Natural killer cell treated with Interleukin-12 subunit alpha and Interleukin-12 subunit beta and Interleukin-15 and Interleukin-18, amount 100 ng/mL, for 72 hours (primary cell): ENCODE measurements at regions not wholly inside any gene's neighbourhood (a gene's known extent, or its start where the extent isn't known, plus 50 kb on each side); places are given as distances from the start of the nearest gene placed in this dataset.

Source experiments
- ATAC-seq, 2 donors: fragments of 150-1000 bp; cut with Tn5 transposase in 1 of 2; sonication (Bioruptor Pico), chemical (Tn5 transposase) in 1 of 2; 2 replicates each; pipeline ENCODE4 v1.10.0; 2021
- DNase-seq: peaks from one replicate; pipeline ENCODE4 v3.0.0; 2022; ENCODE audit warnings: low spot score
- H3K27ac Mint-ChIP-seq, 2 donors: 1 replicate in 1 of 2; 2 replicates in 1 of 2; pipeline ENCODE4 v1.8.0; 2022; ENCODE audit warnings: mixed read lengths in 2 of 2, mild to moderate bottlenecking in 1 of 2, moderate library complexity in 1 of 2
- H3K27me3 Mint-ChIP-seq, 2 donors: 1 replicate in 1 of 2; 2 replicates in 1 of 2; pipeline ENCODE4 v1.8.0; 2022; ENCODE audit warnings: mixed read lengths in 2 of 2
- H3K36me3 Mint-ChIP-seq: one replicate; pipeline ENCODE4 v1.8.0; 2022; ENCODE audit warnings: mixed read lengths
- H3K4me1 Mint-ChIP-seq, 2 donors: 1 replicate in 1 of 2; 2 replicates in 1 of 2; pipeline ENCODE4 v1.8.0; 2022; ENCODE audit warnings: low read depth in 2 of 2, mixed read lengths in 2 of 2, mild to moderate bottlenecking in 1 of 2
- H3K4me3 Mint-ChIP-seq: one replicate; pipeline ENCODE4 v1.8.0; 2022; ENCODE audit warnings: mixed read lengths
- H3K9me3 Mint-ChIP-seq: 2 replicates; pipeline ENCODE4 v1.8.0; 2022; ENCODE audit warnings: mixed read lengths

GRCh38 chr22:10781571-10782403, 4746.2 kb upstream of the OR11H1 start:
- Mint-ChIP-seq H3K4me1 (no peaks in the 10 kb centered on the region), H3K9me3 (peaks cover 10% of the 10 kb centered on the region), H3K36me3 (peaks cover 12% of the 10 kb centered on the region), H3K27me3 (no peaks in the 10 kb centered on the region), H3K4me3 (no peak overlapping the region), H3K27ac (no peak overlapping the region)
- DNase-seq (no peak), ATAC-seq (no peak)
